Stimulated activated CD8-positive, alpha-beta memory T cell treated with anti-CD3 and anti-CD28 coated beads, Interleukin-7, amount 100 ng/mL, for 4 hours (primary cell): ENCODE measurements at regions not wholly inside any gene's neighbourhood (a gene's known extent, or its start where the extent isn't known, plus 50 kb on each side); places are given as distances from the start of the nearest gene placed in this dataset.
"Not testable (repeated sequence)": the region's sequence is repeated elsewhere in the genome, so short reads cannot be mapped to it uniquely, and the experiment has no call there.

ENCODE experiments used
- DNase-seq, 2 donors: peaks; one replicate each; pipeline ENCODE4 v3.0.0-alpha.2; 2020; ENCODE audit warnings: low read depth in 2 of 2

GRCh38 chr2:120531863-120532600, 186.1 kb downstream of the INHBB start:
- DNase-seq = no peak

- no peak for DNase-seq
Observed at GRCh38 chr2:120533625-120534024, 187.7 kb downstream of the INHBB start.

GRCh38 chr2:120534457-120534856, 188.5 kb downstream of the INHBB start:
- no peak for DNase-seq

DNA sequence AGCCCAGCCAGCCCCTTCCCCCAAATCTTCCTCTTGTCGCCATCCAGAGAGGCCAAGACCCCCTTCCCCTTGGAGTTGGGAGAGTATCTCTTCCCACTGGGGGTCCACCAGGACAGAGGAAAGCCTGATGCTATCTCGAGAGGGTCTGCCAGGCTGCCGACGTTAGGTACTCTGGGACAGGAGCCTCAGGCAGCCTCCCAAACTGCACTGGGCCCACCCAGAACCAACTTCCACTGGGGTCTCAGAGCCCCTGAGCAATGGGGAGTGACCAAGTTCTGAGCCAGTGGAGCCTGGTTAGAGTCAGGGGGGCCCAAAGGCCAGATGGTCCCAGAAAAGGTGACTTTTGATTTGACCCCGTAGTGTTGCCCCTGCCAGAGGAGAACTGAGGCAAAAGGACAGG, 189.1 kb downstream of the INHBB start:
- DNase-seq = no peak

DNA sequence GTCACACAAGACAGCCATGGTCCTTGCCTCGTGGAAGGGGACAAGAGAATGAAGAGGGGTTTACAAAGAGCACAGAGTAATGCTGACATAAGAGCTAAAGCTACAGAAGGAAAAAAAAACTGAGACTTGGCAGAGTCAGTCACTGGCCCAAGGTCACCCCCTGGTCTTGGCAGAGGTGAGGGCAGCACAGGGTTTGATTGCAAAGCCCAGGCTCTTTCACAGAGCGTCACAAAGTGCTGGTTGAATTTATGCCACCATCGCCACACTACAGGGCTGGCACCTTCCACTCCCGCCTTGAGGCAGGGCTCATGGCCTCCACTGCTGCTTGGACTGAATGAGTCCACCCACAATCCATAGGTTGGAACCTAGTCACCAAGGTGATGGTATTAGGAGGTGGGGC, 190.2 kb downstream of the INHBB start:
- no peak for DNase-seq

GRCh38 chr2:120538691-120539423, 192.9 kb downstream of the INHBB start:
- DNase-seq = no peak

- DNase-seq = no peak
Observed at GRCh38 chr2:120539424-120539936, 193.5 kb downstream of the INHBB start.

DNA sequence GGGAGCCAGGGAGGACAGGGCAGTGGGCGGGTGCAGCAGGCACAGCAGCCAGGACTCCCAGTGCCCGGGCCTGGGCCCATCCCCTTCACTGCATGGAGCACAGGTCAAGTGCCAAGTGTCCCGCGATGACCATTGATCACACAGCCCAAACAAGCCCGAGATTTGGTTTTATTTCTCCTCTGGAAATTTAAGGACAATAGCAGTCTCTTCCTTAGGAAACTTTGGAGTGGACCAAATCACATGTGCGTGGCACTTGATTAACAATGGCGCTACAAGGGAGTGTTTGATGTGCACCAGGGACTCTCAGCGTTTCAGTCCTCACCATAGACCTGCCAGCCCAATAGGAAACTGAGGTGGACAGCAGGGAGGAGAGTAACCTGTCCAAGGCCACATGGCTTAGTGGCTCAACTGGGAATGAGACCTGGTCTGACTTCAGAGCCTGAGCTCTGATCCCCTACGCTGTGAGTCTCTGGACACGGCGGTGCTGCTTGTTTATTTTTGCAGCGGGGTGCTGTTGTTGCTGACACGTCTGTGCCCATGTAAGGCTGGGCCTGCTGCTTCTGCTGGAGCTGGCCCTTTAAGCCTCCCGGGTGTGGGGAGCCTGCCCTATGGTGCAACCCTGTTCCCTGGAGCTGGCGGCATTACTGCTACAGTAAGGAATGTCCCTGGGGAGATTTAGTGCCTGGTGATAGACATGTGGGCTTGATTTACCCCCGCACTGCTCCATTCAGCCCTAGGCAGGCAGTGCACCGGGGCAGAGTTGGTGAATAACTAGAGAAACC, 194.2 kb downstream of the INHBB start:
- DNase-seq = no peak

DNA sequence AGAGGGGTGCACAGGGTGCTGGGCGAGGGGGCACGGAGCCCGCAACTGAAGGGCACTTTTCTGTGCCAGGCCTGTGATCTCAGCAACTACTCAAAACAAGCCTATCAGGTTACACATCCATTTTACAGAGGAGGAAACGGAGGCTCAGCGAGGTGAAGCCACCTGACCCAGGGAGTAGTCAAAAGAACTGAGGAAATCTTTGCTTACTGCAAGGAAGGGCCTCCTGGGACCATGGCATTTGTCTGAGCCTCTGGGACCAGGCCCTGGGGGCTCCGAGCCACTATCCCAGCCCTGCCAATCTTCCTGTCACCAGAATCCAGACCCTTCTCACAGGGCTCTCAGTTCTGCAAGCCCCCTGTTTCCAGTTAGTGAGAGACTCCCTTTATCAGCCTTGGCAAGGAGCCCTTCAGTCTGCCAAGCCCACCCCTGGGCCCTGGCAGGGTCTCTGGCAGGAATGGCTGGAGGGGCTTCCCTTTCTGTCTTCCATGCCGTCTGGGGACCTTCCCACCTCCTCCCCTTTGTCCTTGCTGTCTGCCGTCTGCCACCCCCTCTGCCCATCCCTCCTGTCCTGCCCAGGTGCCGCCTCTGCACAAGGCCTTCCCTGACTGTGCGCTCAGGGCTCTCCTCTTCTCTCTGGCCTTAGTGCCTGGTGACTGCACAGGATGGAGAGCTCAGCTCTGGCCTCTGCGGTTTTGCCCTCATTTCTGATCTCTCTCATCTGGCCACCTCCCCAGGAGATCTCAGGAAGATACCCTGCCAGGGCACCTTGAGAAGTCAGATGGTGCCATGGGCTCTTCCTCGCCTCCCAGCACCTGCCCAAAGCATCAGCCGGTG, 194.7 kb upstream of the GLI2 start:
- DNase-seq = no peak

GRCh38 chr2:120541553-120541932, 194.1 kb upstream of the GLI2 start:
- no peak for DNase-seq

- DNase-seq = no peak
Observed at GRCh38 chr2:120541972-120542670, 193.5 kb upstream of the GLI2 start.

DNA sequence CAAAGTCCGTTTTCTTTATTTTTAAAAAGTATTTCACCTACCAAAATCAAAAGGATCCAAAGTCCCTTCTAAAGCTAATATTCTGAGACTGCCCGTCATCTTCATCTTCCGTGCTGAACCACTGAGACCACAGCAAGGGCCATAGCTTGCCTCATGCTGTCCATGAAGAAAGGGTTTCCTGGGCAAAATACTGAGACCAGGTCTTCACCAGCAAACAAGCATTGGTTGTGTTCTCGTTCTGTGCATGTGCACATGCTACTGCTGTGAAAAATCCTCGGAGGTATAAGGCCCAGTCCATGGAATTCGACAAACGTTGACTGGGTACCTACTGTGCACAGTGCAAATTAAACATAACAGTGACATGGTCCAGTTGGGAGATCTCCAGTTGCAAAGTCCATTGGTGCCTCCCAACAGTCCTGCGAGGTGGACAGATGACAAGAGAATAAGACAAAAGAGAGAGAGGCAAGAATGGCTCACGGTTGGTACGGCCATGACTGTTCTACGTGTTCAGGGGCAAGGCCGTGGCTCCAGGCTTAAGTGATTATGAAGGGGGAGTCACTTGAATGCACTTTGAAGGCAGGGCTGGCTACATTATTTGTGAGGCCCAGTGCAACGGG, 192.6 kb upstream of the GLI2 start:
- no peak for DNase-seq

- no peak for DNase-seq
Observed at GRCh38 chr2:120543899-120544298, 191.8 kb upstream of the GLI2 start.

DNA sequence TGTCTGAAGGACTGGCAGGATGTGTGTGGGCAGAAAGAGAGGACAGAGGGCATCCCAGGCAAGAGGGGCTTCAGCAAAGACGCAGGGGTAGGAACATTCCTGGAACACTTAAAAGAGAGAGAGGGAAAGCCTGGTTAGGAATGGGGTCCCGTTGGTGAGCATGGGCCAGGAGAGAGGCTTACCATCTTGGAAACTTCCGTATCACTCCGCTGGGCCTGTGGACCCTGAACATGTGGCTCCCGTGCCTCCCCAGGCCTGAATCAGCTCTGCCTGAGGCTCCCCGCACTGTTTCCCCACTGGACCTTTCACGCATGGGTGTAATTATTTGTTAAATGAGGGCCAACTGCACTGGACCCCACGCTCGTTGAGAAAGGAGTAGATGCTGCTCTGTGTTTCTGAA, 191.1 kb upstream of the GLI2 start:
- no peak for DNase-seq

- DNase-seq = not testable (repeated sequence)
Observed at GRCh38 chr2:120545007-120545406, 190.7 kb upstream of the GLI2 start.

DNA sequence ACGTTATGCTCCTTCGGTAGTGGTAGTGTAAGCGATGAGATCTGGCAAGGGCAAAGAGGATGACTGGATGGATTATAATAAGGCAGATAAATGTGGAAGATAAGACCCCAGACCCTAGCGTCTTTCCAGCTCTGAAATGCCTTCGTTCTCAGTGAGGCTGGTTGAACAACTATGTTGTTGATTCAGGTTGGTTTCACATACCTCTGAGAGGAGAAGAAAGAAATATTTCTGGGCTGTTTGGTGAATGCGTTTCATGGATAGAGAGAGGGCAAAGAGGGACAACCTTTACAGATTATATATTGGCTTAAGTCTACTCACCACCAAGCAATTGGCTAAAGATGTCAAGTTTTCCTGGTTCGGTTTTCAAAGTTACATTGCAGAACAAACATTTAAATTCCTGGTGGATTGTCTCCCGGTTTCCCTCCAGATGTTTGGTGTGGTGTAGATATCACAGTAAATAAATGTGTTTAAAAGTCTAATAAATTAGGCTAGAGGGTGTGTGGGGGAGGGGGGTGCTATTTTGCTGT, 190.1 kb upstream of the GLI2 start:
- DNase-seq = no peak

- DNase-seq = no peak
Observed at GRCh38 chr2:120546048-120546864, 189.4 kb upstream of the GLI2 start.

- DNase-seq = no peak
Observed at GRCh38 chr2:120546865-120547390, 188.7 kb upstream of the GLI2 start.

GRCh38 chr2:120547662-120548061, 188.0 kb upstream of the GLI2 start:
- no peak for DNase-seq
